ENCODE measurements at regions not wholly inside any gene's neighbourhood (a gene's known extent, or its start where the extent isn't known, plus 50 kb on each side); places are given as distances from the start of the nearest gene placed in this dataset.
A peak's percentile ranks its signal among the peaks of the same experiment; 100 is the strongest.

DNA sequence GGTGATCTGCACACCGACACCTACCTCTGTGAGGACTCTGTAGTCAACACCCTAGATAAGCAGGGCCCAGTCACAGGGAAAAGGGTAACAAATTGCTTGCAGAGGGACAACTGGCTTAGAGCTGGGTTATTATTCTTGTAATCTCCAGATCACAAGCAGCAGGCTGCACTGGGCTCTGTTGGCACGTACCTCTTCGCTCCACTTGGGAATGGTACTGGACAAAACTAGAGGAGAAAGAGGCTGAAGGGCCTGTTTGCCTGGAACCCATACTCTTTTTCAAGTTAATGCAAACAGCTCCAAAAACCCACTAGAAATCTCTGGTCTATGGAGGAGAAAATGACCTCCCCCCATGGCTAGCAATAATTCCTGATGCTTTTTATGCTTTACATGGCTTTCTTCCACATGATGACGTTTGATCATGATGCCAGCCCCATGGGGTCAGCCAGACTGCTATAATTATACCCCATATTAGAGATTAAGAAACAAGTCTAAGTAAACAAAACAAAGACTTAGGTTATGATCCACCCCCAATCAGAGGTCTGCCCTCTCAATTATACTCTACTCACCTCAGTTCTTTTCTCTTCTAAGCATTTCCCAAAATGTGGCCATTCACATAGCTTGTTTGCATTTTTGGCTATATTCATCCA lies 190.0 kb downstream of the UNC5CL start:
- TF ChIP-seq, protein P1, sequence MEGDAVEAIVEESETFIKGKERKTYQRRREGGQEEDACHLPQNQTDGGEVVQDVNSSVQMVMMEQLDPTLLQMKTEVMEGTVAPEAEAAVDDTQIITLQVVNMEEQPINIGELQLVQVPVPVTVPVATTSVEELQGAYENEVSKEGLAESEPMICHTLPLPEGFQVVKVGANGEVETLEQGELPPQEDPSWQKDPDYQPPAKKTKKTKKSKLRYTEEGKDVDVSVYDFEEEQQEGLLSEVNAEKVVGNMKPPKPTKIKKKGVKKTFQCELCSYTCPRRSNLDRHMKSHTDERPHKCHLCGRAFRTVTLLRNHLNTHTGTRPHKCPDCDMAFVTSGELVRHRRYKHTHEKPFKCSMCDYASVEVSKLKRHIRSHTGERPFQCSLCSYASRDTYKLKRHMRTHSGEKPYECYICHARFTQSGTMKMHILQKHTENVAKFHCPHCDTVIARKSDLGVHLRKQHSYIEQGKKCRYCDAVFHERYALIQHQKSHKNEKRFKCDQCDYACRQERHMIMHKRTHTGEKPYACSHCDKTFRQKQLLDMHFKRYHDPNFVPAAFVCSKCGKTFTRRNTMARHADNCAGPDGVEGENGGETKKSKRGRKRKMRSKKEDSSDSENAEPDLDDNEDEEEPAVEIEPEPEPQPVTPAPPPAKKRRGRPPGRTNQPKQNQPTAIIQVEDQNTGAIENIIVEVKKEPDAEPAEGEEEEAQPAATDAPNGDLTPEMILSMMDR (conservative IDR thresholded peaks at IDR 0.05; ENCODE audit: low read depth): no peak
- H3K27ac ChIP-seq: no peak overlapping the region
- CTCF ChIA-PET: no interaction called here
- DNase-seq (ENCODE audit: low spot score): no peak
- POLR2A ChIA-PET (ENCODE audit: low non-redundant PET): no interaction called here

DNA sequence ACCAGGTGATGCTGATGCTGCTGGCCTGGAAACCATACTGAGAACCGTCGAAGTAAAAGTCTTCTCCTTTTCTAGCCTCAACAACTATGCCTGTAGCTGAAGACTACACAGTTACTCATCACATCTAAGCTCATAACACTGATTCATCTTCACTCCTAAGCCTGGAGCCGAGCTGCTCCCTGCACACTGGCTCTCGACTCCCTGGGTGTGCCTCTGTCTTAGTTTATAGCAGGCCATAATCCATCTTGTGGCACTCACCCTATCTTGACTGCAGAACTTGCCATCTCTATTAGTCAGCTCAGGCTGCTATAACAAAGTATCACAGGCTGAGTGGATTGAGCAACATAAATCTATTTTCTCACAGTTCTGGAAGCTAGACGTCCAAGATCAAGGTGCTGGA lies 191.0 kb downstream of the UNC5CL start:
- TF ChIP-seq, protein P1 (conservative IDR thresholded peaks at IDR 0.05; ENCODE audit: low read depth): no peak
- no peak overlapping the region for H3K27ac ChIP-seq
- peak; percentile 3 for DNase-seq (ENCODE audit: low spot score)
- ChIA-PET CTCF (interaction anchor here (0.6 to 0.9 kb wide), 3 partner anchors 463 to 849 kb away, joined by 3 to 5 read pairs (median 3); no protein-coding TSS in a partner anchor), POLR2A (ENCODE audit: low non-redundant PET) (no interaction called here)

DNA sequence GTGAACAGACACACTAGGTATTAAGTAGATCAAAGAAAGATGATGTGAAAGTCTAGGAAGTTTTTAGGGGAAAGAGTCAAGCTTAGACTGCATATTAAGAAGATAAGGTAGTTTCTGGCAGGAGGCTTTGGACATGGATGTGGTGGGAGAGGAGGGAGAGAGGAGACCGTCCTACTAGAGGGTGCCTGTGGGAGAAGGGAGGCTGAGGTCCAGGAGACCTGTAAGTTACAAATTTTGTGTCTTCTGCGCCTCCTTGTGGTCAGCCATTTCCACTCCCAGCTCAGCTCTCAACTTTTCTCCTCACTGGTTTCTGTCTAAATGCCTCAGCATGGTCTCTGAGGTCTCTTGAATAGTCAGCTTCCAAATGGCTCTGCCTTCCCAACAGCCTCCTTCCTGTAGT lies 193.5 kb downstream of the UNC5CL start:
- CTCF ChIA-PET: interaction anchor here (0.6 to 1.2 kb wide), 2 partner anchors 132 to 180 kb away, joined by 3 read pairs; no protein-coding TSS in a partner anchor

DNA sequence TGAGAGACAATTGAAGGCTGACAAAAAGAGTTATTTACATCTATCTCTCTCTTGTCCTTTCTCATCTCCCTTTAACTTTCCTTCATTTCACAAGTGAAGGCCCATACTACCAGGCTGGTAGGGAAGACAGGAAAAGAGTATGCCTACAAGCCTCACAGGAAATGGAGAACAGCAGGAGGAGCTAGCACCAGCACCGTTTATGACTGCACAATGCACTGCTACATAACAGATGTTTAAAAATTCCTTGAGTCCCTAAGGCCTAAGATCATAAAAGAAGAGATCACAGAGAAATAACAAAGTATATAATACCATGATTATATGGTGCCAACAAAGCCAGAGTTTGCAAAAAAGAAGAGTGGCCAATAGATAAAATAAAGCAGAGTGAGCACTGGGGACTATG lies 194.8 kb downstream of the UNC5CL start:
- no peak overlapping the region for H3K27ac ChIP-seq
- ChIA-PET POLR2A (ENCODE audit: low non-redundant PET) (no interaction called here), CTCF (no interaction called here)
- no peak for DNase-seq (ENCODE audit: low spot score)
- TF ChIP-seq, protein P1 (conservative IDR thresholded peaks at IDR 0.05; ENCODE audit: low read depth): no peak

More for the DNA sequence above, 193.5 kb downstream of the UNC5CL start:
- peak; percentile 24 for DNase-seq (ENCODE audit: low spot score)
- TF ChIP-seq, protein P1 (conservative IDR thresholded peaks at IDR 0.05; ENCODE audit: low read depth): no peak; the same call in 1 of the 2 replicates
- POLR2A ChIA-PET (ENCODE audit: low non-redundant PET): no interaction called here
- H3K27ac ChIP-seq: no peak overlapping the region

DNA sequence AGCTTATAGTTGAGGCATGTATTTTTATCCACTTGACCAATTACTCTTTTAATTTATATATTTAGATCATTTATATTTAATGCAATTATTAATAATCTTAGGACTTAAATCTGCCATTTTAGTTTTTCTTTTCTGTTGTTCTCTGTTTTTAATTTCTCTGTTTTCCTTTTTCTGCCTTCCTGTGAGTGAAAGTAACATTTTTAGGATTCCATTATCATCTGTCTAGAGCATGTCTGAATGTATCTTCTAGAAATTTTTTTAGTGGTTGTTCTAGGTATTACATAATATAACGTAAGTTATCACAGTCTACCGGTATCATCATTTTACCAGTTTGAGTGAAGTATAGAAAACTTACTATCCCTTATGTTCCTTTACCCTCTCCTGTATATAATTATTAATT lies 197.3 kb downstream of the UNC5CL start:
- no peak for DNase-seq (ENCODE audit: low spot score)
- H3K27ac ChIP-seq: no peak overlapping the region
- TF ChIP-seq, protein P1 (conservative IDR thresholded peaks at IDR 0.05; ENCODE audit: low read depth): no peak
- ChIA-PET CTCF (no interaction called here), POLR2A (ENCODE audit: low non-redundant PET) (no interaction called here)

DNA sequence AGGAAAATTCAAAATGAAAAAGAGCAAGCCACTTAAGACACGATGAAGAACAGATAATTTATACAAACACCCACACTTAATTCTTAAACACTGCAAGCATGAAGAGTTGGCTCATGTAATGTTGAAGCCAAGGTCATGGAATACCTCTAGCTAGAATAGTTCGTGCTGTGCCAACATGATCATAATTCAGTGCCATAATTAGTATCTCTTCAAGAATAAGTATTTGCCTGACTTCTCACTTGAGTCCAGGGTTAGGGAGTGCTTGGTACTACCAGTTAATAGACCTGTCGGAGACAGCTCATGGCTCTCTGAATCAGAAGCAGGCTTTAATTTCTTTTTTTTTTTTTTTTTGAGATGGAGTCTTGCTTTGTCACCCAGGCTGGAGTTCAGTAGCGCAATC lies 206.3 kb downstream of the UNC5CL start:
- TF ChIP-seq, protein P1 (conservative IDR thresholded peaks at IDR 0.05; ENCODE audit: low read depth): no peak
- no peak overlapping the region for H3K27ac ChIP-seq
- no peak for DNase-seq (ENCODE audit: low spot score)
- ChIA-PET POLR2A (ENCODE audit: low non-redundant PET) (no interaction called here), CTCF (no interaction called here)
